HepG2 (cell line): ENCODE measurements at regions not wholly inside any gene's neighbourhood (a gene's known extent, or its start where the extent isn't known, plus 50 kb on each side); places are given as distances from the start of the nearest gene placed in this dataset.

Experiments
- ATAC-seq: fragments of 200-7000 bp; cut with Tn5 transposase; 3 replicates; pipeline ENCODE4 v1.9.1; 2020; ENCODE audit warnings: mild to moderate bottlenecking, moderate library complexity
- BruUV-seq: library from RNA; stranded (reverse); fragments of 400-500 nt; replicated peaks from 2 replicates; lab custom pipeline; 2021; lab: Mats Ljungman, UMichigan
- CTCF ChIA-PET: fragments of 300-600 bp; formaldehyde crosslinking; extraction: SDS; loops from one replicate; lab custom pipeline; 2021; ENCODE audit warnings: low total read pairs, inconsistent platforms, low intra/inter-chr PET ratio; lab: Yijun Ruan, JAX
- POLR2A ChIA-PET: fragments of 350-600 bp; sonication (Branson Sonifier 250); formaldehyde crosslinking; loops from one replicate; lab custom pipeline; 2020; ENCODE audit warnings: antibody characterized with exemption, inconsistent platforms; lab: Yijun Ruan, JAX
- DNase-seq: peaks from one replicate; pipeline ENCODE4 v3.0.0-alpha.2; 2015; ENCODE audit warnings: low spot score
- FAIRE-seq: peaks from 3 replicates; lab custom pipeline; 2011; peaks lifted over from hg19 to GRCh38; lab: Jason Lieb, UNC
- H2AFZ ChIP-seq: one replicate; pipeline ENCODE4 v1.6.1; 2011; ENCODE audit warnings: low read length, inconsistent platforms
- H3K27ac ChIP-seq: fragments of 300-600 bp; 3 replicates; pipeline ENCODE4 v1.8.0; 2011; ENCODE audit warnings: mixed run types, mild to moderate bottlenecking, mixed read lengths, low read length, inconsistent platforms; ENCODE audit not compliant: insufficient read depth; ENCODE audit errors: extremely low read length
- H3K27me3 ChIP-seq, 2 experiments: fragments of 200-600 bp in 1 of 2; 2 replicates in 1 of 2; 3 replicates in 1 of 2; pipeline versions ENCODE4 v1.6.0 to v1.8.0; 2011; ENCODE audit warnings: low read length in 2 of 2, mild to moderate bottlenecking in 2 of 2, moderate library complexity in 2 of 2, inconsistent platforms in 1 of 2; ENCODE audit not compliant: insufficient read depth in 2 of 2, control insufficient read depth in 1 of 2
- H3K36me3 ChIP-seq, 2 experiments: fragments of 200-600 bp in 1 of 2; replicated peaks in 1 of 2; 2 replicates in 1 of 2; 3 replicates in 1 of 2; pipeline versions ENCODE4 v1.5.1 to v1.8.0; 2011; ENCODE audit warnings: low read length in 2 of 2, inconsistent platforms in 1 of 2; ENCODE audit not compliant: insufficient read depth in 2 of 2, control insufficient read depth in 1 of 2
- H3K4me1 ChIP-seq: 2 replicates; pipeline ENCODE4 v1.5.1; 2012; ENCODE audit warnings: low read length, inconsistent platforms; ENCODE audit not compliant: insufficient read depth
- H3K4me2 ChIP-seq: 2 replicates; pipeline ENCODE4 v1.6.0; 2011; ENCODE audit warnings: low read depth, low read length, inconsistent platforms
- H3K4me3 ChIP-seq, 3 experiments: fragments of 200-600 bp in 1 of 3; sonication (generic), shearing (Covaris generic) in 1 of 3; replicated peaks in 1 of 3; 2 replicates each; pipeline ENCODE4 v1.5.1; 2011 to 2016; ENCODE audit warnings: low read length in 3 of 3, inconsistent platforms in 2 of 3, low read depth in 2 of 3, mild to moderate bottlenecking in 2 of 3, control low read depth in 1 of 3, mixed read lengths in 1 of 3; ENCODE audit not compliant: insufficient read depth in 1 of 3
- H3K79me2 ChIP-seq: one replicate; pipeline ENCODE4 v1.6.1; 2011; ENCODE audit warnings: low read length, inconsistent platforms; ENCODE audit not compliant: insufficient read depth
- H3K9ac ChIP-seq: 2 replicates; pipeline ENCODE4 v1.6.0; 2011; ENCODE audit warnings: mild to moderate bottlenecking, low read depth, low read length, inconsistent platforms; ENCODE audit not compliant: insufficient read depth
- H3K9me3 ChIP-seq: 2 replicates; pipeline ENCODE4 v1.5.1; 2012; ENCODE audit warnings: mild to moderate bottlenecking, low read length
- H4K20me1 ChIP-seq: 2 replicates; pipeline ENCODE4 v1.6.0; 2011; ENCODE audit warnings: inconsistent platforms, mild to moderate bottlenecking, low read length, moderate library complexity; ENCODE audit not compliant: insufficient read depth
- ATF1 ChIP-seq: IDR thresholded peaks from 2 replicates; pipeline ENCODE4 v1.6.1; 2016; ENCODE audit warnings: mild to moderate bottlenecking, control low read depth
- CC2D1A ChIP-seq: sonication (generic); formaldehyde crosslinking; IDR thresholded peaks from 2 replicates; pipeline ENCODE4 v1.8.1; 2023; ENCODE audit warnings: mild to moderate bottlenecking, missing genetic modification reagents
- FOXJ3 ChIP-seq: sonication (generic); formaldehyde crosslinking; IDR thresholded peaks from 2 replicates; pipeline ENCODE4 v1.4.0; 2020; ENCODE audit warnings: missing genetic modification reagents, mild to moderate bottlenecking, borderline replicate concordance
- GMEB1 ChIP-seq: sonication (generic); formaldehyde crosslinking; IDR thresholded peaks from 2 replicates; pipeline ENCODE4 v1.5.1; 2020; ENCODE audit warnings: missing genetic modification reagents, mild to moderate bottlenecking, borderline replicate concordance
- MAFF ChIP-seq: IDR thresholded peaks from 2 replicates; pipeline ENCODE4 v1.6.1; 2011; ENCODE audit warnings: low read depth, low read length, improper control_type of control experiment
- MLXIP ChIP-seq: sonication (generic); formaldehyde crosslinking; IDR thresholded peaks from 2 replicates; pipeline ENCODE4 v1.9.0; 2021; ENCODE audit warnings: missing genetic modification reagents, borderline replicate concordance
- NKX3-1 ChIP-seq: sonication (generic); formaldehyde crosslinking; IDR thresholded peaks from 2 replicates; pipeline ENCODE4 v1.5.0; 2020; ENCODE audit warnings: missing genetic modification reagents
- SRY ChIP-seq: sonication (generic); formaldehyde crosslinking; IDR thresholded peaks from 2 replicates; pipeline ENCODE4 v1.8.0; 2022; ENCODE audit warnings: mild to moderate bottlenecking, missing genetic modification reagents
- ZGPAT ChIP-seq: IDR thresholded peaks from 2 replicates; pipeline ENCODE4 v1.6.1; 2016; ENCODE audit warnings: mild to moderate bottlenecking
- ZNF207 ChIP-seq: fragments of 450-650 bp; IDR thresholded peaks from 2 replicates; pipeline ENCODE4 v1.6.1; 2016; ENCODE audit warnings: antibody characterized with exemption, borderline replicate concordance
- ZNF354B ChIP-seq: sonication (generic); formaldehyde crosslinking; IDR thresholded peaks from 2 replicates; pipeline ENCODE4 v1.8.0; 2022; ENCODE audit warnings: mild to moderate bottlenecking, missing genetic modification reagents
- ZNF510 ChIP-seq: sonication (generic); formaldehyde crosslinking; IDR thresholded peaks from 2 replicates; pipeline ENCODE4 v1.4.0; 2020; ENCODE audit warnings: low read depth, mild to moderate bottlenecking, missing genetic modification reagents
- ZNF660 ChIP-seq: sonication (generic); formaldehyde crosslinking; IDR thresholded peaks from 2 replicates; pipeline ENCODE4 v1.5.1; 2020; ENCODE audit warnings: mild to moderate bottlenecking, low read depth, missing genetic modification reagents, borderline replicate concordance
- ZNF749 ChIP-seq: sonication (generic); formaldehyde crosslinking; IDR thresholded peaks from 2 replicates; pipeline ENCODE4 v1.8.0; 2022; ENCODE audit warnings: mild to moderate bottlenecking, missing genetic modification reagents, moderate library complexity, borderline replicate concordance
- ZNF784 ChIP-seq: sonication (generic); formaldehyde crosslinking; IDR thresholded peaks from 2 replicates; pipeline ENCODE4 v1.5.1; 2020; ENCODE audit warnings: missing genetic modification reagents, mild to moderate bottlenecking, borderline replicate concordance
- ZNF816 ChIP-seq: sonication (generic); formaldehyde crosslinking; IDR thresholded peaks from 2 replicates; pipeline ENCODE4 v1.8.0; 2022; ENCODE audit warnings: missing genetic modification reagents, mild to moderate bottlenecking, borderline replicate concordance
- WGBS: methylation state at CpG from one replicate; pipeline ENCODE4 v1.1.6; 2017; ENCODE audit warnings: low lambda C conversion rate; 5-methylcytosine and 5-hydroxymethylcytosine counted together
- in situ Hi-C: cut with HindIII; loops from 2 replicates; pipeline ENCODE4 v1.10.0; 2017; ENCODE audit warnings: low pct_unique_long_range_greater_than_20kb; ENCODE audit not compliant: extremely low pct_ligation_motif_present
- intact Hi-C: fragments of 100-400 bp; cut with micrococcal nuclease; formaldehyde crosslinking; loops from one replicate; pipeline ENCODE4 v1.10.0; 2022; ENCODE audit not compliant: unreplicated experiment
- TF ChIP-seq, protein P1 (sequence below): sonication (generic); formaldehyde crosslinking; IDR thresholded peaks from 2 replicates; pipeline ENCODE4 v1.4.0; 2020; ENCODE audit warnings: mild to moderate bottlenecking, missing genetic modification reagents

GRCh38 chr1:60130703-60131102 is 57.1 kb upstream of the C1orf87 start:
- Histone ChIP-seq H3K27ac (no peak overlapping the region), H3K79me2 (no peaks in the 10 kb centered on the region), H3K4me2 (no peak overlapping the region), H3K9ac (no peak overlapping the region), H3K9me3 (no peaks in the 10 kb centered on the region), H3K4me3 (no peak overlapping the region), H3K27me3 (no peaks in the 10 kb centered on the region), H2AFZ (no peak overlapping the region), H4K20me1 (no peaks in the 10 kb centered on the region), H3K4me1 (no peaks in the 10 kb centered on the region), H3K36me3 (no peaks in the 10 kb centered on the region)
- DNase-seq (no peak), ATAC-seq (no peak), FAIRE-seq (no peak)
- no TSS peak for BruUV-seq
- intact Hi-C loops: no loop called here
- ChIA-PET CTCF (no interaction called here), POLR2A (no interaction called here)
- WGBS: 1% methylated on average over 3 of the region's 3 CpGs
- TF ChIP-seq ZNF354B (CRISPR knock-in tag) (no peak), ZNF816 (CRISPR knock-in tag) (no peak), ATF1 (CRISPR knock-in tag) (no peak), ZNF510 (CRISPR knock-in tag) (no peak), GMEB1 (CRISPR knock-in tag) (no peak), ZNF660 (no peak), NKX3-1 (no peak), ZNF207 (no peak), FOXJ3 (CRISPR knock-in tag) (no peak), ZNF749 (CRISPR knock-in tag) (no peak), ZGPAT (CRISPR knock-in tag) (no peak), MAFF (no peak), MLXIP (CRISPR knock-in tag) (no peak), SRY (no peak), CC2D1A (CRISPR knock-in tag) (no peak), ZNF784 (CRISPR knock-in tag) (no peak)
- TF ChIP-seq, protein P1, sequence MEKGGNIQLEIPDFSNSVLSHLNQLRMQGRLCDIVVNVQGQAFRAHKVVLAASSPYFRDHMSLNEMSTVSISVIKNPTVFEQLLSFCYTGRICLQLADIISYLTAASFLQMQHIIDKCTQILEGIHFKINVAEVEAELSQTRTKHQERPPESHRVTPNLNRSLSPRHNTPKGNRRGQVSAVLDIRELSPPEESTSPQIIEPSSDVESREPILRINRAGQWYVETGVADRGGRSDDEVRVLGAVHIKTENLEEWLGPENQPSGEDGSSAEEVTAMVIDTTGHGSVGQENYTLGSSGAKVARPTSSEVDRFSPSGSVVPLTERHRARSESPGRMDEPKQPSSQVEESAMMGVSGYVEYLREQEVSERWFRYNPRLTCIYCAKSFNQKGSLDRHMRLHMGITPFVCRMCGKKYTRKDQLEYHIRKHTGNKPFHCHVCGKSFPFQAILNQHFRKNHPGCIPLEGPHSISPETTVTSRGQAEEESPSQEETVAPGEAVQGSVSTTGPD: no peak
- in situ Hi-C loops: no loop called here
